LNCAP (cell line): ENCODE measurements at regions not wholly inside any gene's neighbourhood (a gene's known extent, or its start where the extent isn't known, plus 50 kb on each side); places are given as distances from the start of the nearest gene placed in this dataset.

Source experiments
- TF ChIP-seq, protein P1 (sequence below): fragments of 450-650 bp; IDR thresholded peaks from 2 replicates; pipeline ENCODE4 v1.5.1; 2017; ENCODE audit warnings: mild to moderate bottlenecking

DNA sequence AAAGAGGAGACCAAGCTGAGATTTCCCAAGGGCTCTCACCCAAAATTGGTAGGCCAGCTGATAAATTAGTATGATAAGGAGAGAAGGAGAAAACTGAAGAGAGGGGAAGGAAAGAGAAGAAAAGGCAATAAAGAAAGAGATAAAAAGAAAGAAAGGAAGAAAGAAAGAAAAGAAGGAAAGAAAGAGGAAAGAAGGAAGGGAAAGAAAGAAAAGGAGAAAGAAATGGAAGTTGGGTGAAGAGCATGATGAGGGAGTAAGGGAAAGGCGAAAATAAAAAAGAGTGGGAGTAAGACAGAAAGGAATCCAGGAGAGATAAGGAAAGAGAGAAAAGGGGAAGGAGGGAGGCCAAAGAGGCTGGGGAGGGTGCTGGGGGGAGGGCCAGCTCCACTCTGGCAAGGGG lies 95.4 kb downstream of the MRM1 start:
- TF ChIP-seq, protein P1, sequence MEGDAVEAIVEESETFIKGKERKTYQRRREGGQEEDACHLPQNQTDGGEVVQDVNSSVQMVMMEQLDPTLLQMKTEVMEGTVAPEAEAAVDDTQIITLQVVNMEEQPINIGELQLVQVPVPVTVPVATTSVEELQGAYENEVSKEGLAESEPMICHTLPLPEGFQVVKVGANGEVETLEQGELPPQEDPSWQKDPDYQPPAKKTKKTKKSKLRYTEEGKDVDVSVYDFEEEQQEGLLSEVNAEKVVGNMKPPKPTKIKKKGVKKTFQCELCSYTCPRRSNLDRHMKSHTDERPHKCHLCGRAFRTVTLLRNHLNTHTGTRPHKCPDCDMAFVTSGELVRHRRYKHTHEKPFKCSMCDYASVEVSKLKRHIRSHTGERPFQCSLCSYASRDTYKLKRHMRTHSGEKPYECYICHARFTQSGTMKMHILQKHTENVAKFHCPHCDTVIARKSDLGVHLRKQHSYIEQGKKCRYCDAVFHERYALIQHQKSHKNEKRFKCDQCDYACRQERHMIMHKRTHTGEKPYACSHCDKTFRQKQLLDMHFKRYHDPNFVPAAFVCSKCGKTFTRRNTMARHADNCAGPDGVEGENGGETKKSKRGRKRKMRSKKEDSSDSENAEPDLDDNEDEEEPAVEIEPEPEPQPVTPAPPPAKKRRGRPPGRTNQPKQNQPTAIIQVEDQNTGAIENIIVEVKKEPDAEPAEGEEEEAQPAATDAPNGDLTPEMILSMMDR = no peak

DNA sequence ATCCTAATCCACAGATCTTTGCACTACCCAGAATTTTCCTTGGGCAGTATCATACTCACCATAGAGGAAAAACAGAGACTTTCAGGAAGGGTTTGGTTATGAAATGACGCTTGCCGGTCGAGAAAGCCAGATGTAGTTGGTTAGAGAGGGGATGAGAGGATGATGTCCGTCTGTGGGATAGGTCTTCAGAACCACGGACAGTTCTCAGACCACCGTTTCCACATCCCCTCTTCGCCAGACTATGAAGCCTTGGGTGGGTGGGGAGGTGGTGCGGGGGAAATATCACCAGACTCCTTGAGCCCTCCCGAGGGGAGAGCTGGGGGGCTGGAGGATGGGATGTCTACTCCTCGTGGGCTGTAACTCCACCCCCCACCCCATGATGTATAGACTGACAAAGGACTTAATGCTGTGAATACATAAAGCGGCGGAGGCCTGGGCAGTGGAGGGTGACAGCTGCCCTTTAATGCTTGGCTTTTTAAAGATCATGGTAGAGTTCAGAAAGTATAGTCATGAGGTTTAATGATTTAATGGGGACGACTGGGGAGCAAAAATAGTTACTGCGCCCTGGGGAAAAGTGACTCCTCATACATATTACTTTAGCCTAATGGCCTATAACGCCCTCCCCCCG lies 96.6 kb downstream of the MRM1 start:
- TF ChIP-seq, protein P1 = no peak

DNA sequence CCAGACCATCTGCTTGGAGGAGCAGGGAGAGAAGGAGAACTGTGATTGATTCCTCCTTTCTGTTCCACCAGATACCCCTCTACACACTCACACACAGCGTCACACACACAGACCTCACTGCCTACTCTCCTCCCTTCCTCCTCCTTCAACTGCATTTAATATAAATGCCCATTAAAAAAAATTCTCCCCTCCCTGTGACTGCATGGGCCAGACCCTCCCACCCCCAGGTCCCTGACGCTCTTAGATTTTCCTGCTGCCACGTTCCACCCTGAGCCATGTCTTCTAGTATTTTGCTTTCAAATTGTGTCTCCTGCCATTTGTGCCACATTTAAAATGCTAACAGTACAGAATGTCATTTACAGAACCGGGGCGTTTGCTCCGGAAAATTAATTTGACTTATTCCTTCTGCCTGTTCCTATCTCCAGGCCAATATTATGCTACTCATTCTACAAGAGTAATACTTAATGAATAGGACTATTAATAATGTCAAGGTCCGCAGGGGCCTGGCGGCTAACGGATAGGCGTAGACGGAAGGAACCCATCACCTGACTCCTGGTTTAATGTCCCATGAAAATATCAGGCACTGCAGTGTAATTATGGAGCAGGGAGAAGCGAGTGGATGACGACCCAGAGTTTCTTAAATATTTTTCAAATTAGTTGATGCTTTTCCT lies 100.2 kb downstream of the MRM1 start:
- TF ChIP-seq, protein P1 = no peak

DNA sequence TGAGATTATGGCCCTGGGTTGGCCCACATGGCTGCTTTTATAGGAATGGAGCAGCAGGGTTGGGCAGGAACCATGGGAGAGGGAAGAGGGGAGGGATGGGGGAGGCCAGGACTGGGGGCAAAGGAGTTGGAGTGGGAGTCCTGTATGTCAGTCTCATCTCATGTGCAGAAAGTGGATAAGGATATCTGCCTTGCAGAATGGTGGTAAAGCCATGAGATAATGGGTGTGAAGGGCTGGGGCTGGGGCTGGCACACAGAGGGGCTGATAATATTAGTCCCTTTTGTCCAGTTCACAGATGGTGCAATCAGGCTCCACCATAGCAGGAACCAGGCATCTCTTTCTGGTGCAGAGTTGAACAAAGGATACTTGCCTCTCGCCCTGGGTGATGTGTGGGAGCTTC lies 101.3 kb downstream of the MRM1 start:
- TF ChIP-seq, protein P1 = no peak

DNA sequence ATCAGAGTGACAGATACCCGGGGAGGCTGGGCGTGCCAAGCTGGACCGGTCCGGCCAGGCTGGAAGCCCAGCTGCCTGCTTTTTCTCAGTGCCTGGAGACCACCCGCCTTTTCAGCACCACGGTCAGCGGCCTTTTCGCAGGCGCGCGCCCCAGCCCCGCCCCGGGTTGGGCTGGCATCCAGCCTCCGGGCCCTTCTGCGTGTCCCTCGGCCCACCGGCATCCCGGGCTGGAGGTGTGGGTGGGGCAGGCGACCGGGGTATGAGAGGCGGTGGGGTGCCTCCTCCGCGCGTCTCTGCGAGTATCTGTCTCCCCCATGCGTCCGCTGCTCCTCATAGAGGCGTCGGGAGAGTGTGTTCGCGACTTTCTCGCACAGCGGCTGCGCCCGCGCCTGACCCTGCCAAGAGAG lies 102.5 kb downstream of the MRM1 start:
- TF ChIP-seq, protein P1 = no peak

DNA sequence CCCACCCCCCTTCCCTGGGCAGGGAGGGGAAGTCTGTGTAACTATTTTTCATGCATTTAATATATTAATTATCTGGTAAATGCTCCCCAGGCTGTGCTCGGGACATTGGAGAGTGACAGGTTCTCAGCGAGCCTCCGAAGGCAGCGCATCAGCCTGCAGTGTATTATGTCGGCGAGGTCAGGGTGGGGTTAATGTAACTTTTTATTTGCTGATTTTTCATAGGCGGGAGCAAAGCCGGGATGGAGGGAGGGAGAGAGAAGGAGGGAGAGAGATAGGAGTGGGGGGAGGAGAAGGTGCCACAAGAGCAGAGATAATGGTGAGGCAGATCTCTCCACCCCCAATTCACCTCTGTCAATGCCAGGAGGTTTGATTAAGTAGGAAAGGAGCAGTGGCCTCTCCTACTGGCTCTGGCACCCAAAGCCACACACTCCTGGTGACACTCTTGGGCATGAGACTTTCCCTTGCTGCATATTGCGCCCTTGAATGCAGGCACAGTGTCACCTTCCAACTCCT lies 104.0 kb downstream of the MRM1 start:
- TF ChIP-seq, protein P1 = no peak

DNA sequence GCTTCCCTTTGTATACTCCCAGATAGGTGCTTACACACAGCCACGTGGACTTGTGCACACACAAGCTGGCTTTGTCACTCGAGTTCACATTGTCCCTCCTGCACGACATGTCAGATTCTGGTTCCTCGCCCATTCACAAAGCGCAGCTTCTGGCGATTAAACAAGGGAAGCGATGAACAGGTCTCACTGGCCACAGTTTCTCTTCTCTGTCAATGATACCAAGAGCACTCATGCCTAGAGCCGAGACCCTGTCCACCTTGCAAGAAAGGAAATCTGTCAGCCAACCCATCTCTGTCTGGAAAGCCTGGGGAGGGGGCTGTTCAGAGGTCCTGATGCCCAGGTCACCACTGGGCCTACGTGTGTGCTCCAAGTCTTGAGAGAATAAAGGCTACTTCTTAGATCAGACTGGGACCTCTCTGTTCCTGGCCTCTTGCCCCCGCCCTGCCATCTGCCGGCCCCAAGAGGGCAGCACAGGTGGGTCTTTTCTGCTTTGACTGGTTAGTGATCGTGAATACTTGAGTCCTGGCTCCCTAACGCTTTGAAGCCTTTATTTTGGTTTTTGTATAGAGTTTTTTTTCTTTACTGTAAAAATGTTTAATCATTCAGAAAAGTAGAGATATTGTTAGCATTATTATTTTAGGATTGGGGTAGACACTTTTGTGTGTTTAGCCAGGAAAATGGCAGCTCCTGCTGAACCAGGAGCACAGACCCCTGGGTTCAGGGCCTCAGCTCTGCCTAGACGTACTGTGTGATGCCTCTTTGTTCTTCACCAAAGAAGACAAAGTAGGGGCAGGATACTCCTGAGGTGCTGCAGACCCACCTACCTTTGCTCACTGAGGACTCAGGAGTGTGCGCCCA lies 104.7 kb downstream of the MRM1 start:
- TF ChIP-seq, protein P1 = peak; percentile 85
